Left lung (tissue), 4 donors: ENCODE measurements at regions not wholly inside any gene's neighbourhood (a gene's known extent, or its start where the extent isn't known, plus 50 kb on each side); places are given as distances from the start of the nearest gene placed in this dataset.
A peak's percentile ranks its signal among the peaks of the same experiment; 100 is the strongest.

ENCODE experiments used
- ATAC-seq: fragments of 200-7000 bp; cut with Tn5 transposase; one replicate; pipeline ENCODE4 v1.9.1; 2020; ENCODE audit warnings: moderate library complexity
- DNase-seq, 4 donors: peaks; one replicate each; pipeline ENCODE4 v3.0.0-alpha.2; 2013 to 2020
- H3K27ac ChIP-seq, 2 donors: fragments of 200-600 bp; sonication (generic) in 1 of 2; one replicate each; pipeline versions ENCODE4 v1.5.0 to v1.8.0; 2020 to 2021
- H3K27me3 ChIP-seq, 2 donors: fragments of 200-600 bp; sonication (generic) in 1 of 2; one replicate each; pipeline versions ENCODE4 v1.5.0 to v1.8.0; 2020 to 2021
- H3K36me3 ChIP-seq, 2 donors: fragments of 200-600 bp; sonication (generic) in 1 of 2; one replicate each; pipeline versions ENCODE4 v1.5.0 to v1.8.0; 2020 to 2021
- H3K4me1 ChIP-seq, 2 donors: fragments of 200-600 bp; one replicate each; pipeline ENCODE4 v1.8.0; 2021
- H3K4me3 ChIP-seq, 2 donors: fragments of 200-600 bp; sonication (generic) in 1 of 2; one replicate each; pipeline versions ENCODE4 v1.5.0 to v1.8.0; 2020 to 2021; ENCODE audit warnings: mild to moderate bottlenecking in 1 of 2
- H3K9me3 ChIP-seq, 2 donors: fragments of 200-600 bp; sonication (generic) in 1 of 2; one replicate each; pipeline versions ENCODE4 v1.5.0 to v1.8.0; 2020 to 2021
- intact Hi-C, 2 donors: fragments of 100-400 bp; cut with DNase I; formaldehyde crosslinking; loops; one replicate each; pipeline versions ENCODE4 v1.11.2 to v1.14.2; 2022
- TF ChIP-seq, protein P1 (sequence below), 2 donors: fragments of 200-600 bp; sonication (generic) in 1 of 2; IDR thresholded peaks; one replicate each; pipeline versions ENCODE4 v1.5.0 to v1.8.0; 2021; ENCODE audit warnings: antibody characterized with exemption in 2 of 2
- donor health status: DM: no; HTN: yes; CAD: no.
- donor health status: DM: no; HTN: no; CAD: no.

DNA sequence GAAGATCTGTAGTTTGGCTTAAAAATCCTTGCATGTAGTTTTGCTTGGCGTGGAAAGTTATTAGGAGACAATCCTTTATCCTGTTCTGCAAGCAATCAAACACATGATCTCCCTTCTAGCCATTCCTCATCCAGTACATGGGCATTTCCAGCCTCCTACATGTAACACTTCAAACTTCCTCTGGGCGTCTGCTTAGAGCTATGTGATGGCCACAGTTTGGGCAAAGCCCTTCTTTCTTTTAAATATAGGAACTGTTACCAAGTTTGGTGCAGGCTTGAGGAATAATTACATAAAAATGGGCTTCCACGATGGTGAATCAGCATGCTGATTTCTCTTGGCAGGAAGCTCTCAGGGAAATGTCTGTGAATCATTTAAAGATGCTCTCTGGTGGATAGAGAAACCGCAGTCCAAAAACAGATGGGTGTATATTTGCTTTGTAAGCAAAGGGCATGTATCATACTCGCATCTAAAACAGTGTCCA lies 176.9 kb upstream of the FMN2 start:
- H3K4me3 ChIP-seq, result no peak overlapping the region
- intact Hi-C loops, result no loop called here
- ATAC-seq (peak; percentile 9), DNase-seq (no peak)
- peaks cover 4 to 24% of the 10 kb centered on the region in 2 donors for H3K4me1 ChIP-seq
- no peaks in the 10 kb centered on the region for H3K27me3 ChIP-seq
- no peak overlapping the region for H3K27ac ChIP-seq
- TF ChIP-seq, protein P1, sequence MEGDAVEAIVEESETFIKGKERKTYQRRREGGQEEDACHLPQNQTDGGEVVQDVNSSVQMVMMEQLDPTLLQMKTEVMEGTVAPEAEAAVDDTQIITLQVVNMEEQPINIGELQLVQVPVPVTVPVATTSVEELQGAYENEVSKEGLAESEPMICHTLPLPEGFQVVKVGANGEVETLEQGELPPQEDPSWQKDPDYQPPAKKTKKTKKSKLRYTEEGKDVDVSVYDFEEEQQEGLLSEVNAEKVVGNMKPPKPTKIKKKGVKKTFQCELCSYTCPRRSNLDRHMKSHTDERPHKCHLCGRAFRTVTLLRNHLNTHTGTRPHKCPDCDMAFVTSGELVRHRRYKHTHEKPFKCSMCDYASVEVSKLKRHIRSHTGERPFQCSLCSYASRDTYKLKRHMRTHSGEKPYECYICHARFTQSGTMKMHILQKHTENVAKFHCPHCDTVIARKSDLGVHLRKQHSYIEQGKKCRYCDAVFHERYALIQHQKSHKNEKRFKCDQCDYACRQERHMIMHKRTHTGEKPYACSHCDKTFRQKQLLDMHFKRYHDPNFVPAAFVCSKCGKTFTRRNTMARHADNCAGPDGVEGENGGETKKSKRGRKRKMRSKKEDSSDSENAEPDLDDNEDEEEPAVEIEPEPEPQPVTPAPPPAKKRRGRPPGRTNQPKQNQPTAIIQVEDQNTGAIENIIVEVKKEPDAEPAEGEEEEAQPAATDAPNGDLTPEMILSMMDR (IDR thresholded peaks at IDR 0.05), result no peak
- no peaks in the 10 kb centered on the region for H3K9me3 ChIP-seq
- no peaks in the 10 kb centered on the region for H3K36me3 ChIP-seq

DNA sequence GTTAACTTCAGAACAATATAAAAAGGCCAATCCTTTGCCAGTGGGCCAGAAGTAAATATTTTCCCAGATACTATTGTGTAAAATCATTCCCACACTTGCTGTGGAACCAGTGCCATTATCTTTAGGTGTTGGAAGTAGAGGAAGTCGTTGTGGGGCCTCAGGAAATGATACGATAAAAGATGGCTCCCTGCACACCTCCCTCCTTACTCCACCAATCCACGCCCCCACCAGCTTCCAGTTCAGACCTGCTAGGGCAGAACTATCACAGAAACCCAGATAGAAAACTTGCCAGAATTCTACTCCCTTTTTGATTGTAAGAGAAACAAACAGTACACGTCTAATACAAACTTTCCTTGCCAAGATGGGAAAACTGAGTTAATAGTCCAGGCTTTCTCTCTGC lies 173.0 kb upstream of the FMN2 start:
- H3K4me3 ChIP-seq, result no peak overlapping the region
- TF ChIP-seq, protein P1 (IDR thresholded peaks at IDR 0.05), result no peak
- H3K36me3 ChIP-seq, result no peaks in the 10 kb centered on the region
- intact Hi-C loops, result no loop called here
- no peak overlapping the region for H3K27ac ChIP-seq
- ATAC-seq, result no peak
- peaks cover 3 to 4% of the 10 kb centered on the region in 2 donors for H3K4me1 ChIP-seq
- H3K9me3 ChIP-seq, result no peaks in the 10 kb centered on the region
- DNase-seq, result no peak
- H3K27me3 ChIP-seq, result no peaks in the 10 kb centered on the region

DNA sequence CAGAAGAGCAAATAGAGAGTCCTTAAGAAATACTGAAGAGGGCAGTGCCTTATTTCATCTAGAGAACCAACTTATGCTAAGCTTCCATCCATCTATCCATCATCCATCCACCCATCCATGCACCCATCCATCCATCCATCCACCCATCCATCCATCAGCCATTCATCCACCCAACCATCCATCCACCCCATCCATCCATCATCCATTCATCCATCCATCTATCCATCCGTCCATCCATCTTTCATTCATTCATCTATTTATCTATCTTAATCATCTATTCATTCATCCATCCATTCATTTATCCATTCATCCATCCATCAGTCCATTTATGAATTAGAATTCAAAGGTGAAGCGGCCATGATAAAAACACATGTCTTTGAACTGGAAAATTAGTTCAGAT lies 171.5 kb upstream of the FMN2 start:
- DNase-seq (no peak), ATAC-seq (no peak)
- H3K36me3 ChIP-seq, result no peaks in the 10 kb centered on the region
- H3K4me1 ChIP-seq, result peaks cover 0 to 2% of the 10 kb centered on the region in 2 donors
- TF ChIP-seq, protein P1 (IDR thresholded peaks at IDR 0.05), result no peak
- intact Hi-C loops, result no loop called here
- peaks cover 0 to 2% of the 10 kb centered on the region in 2 donors for H3K9me3 ChIP-seq
- H3K4me3 ChIP-seq, result no peak overlapping the region
- no peak overlapping the region for H3K27ac ChIP-seq
- no peaks in the 10 kb centered on the region for H3K27me3 ChIP-seq

DNA sequence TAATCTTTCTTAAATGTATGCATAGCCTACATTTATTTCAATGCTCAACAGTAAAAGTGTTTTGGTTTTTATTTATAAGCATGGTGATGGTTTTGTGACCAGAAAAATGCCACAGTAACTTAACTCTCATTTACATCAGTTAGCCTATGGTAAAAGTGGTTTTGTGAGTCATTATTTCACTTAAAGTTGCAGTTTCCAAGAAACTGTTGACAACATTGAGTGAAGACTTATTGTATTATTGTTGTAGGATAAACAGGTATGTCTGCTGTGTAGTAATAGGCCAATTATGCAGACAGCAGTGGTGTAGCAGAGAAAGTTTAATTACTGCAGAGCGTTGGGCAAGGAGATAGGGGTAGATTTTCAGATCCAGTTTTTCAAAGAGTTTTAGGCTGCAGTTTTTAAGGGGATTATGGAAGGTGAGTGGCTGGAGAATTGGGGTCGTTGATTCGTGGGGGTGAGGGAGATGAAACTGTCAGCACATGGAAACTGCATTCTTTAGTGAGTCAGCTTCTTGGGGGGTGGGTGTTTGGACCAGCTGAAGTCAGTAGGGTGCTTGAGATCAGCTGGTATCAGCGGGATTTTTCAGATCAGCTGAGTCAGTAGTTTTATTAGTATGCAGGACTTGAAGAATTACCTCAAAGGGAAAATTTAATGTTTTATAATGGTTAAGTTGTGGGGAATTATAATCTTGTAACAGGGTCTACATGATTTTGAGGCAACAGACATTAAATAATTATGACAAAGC lies 168.7 kb upstream of the FMN2 start:
- intact Hi-C loops, result no loop called here
- Histone ChIP-seq H3K27ac (no peak overlapping the region), H3K36me3 (no peaks in the 10 kb centered on the region), H3K9me3 (peaks cover 0 to 2% of the 10 kb centered on the region in 2 donors), H3K27me3 (no peaks in the 10 kb centered on the region), H3K4me3 (no peak overlapping the region), H3K4me1 (no peaks in the 10 kb centered on the region)
- ATAC-seq (no peak), DNase-seq (no peak)
- TF ChIP-seq, protein P1 (IDR thresholded peaks at IDR 0.05), result no peak

DNA sequence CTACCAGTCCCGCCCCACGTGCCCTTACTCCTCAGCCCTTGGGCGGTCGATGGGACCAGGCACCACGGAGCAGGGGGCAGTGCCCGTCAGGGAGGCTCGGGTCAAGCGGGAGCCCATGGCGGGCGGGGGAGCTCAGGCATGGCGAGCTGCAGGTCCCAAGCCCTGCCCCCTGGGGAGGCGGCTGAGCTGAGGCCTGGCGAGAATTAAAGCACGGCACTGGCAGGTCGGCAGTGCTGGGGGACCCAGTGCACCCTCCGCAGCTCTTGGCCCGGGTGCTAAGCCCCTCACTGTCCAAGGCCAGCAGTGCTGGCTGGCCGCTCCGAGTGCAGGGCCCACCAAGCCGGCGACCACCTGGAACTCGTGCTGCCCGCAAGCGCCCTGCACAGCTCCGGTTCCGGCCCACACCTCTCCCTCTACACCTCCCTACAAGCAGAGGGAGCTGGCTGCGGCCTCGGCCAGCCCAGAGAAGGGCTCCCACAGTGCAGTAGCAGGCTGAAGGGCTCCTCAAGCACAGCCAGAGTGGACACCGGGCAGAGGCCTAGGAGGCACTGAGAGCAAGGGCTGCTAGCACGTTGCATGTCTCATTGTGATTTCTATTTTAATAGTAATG lies 166.8 kb upstream of the FMN2 start:
- Histone ChIP-seq H3K36me3 (no peaks in the 10 kb centered on the region), H3K27me3 (no peaks in the 10 kb centered on the region), H3K4me1 (no peaks in the 10 kb centered on the region), H3K9me3 (peaks cover 0 to 2% of the 10 kb centered on the region in 2 donors), H3K4me3 (no peak overlapping the region), H3K27ac (no peak overlapping the region)
- ATAC-seq (no peak), DNase-seq (peak in 1 of 4 donors; percentile 74)
- TF ChIP-seq, protein P1 (IDR thresholded peaks at IDR 0.05), result no peak
- intact Hi-C loops, result no loop called here
